ENCODE measurements at regions not wholly inside any gene's neighbourhood (a gene's known extent, or its start where the extent isn't known, plus 50 kb on each side); places are given as distances from the start of the nearest gene placed in this dataset.

DNA sequence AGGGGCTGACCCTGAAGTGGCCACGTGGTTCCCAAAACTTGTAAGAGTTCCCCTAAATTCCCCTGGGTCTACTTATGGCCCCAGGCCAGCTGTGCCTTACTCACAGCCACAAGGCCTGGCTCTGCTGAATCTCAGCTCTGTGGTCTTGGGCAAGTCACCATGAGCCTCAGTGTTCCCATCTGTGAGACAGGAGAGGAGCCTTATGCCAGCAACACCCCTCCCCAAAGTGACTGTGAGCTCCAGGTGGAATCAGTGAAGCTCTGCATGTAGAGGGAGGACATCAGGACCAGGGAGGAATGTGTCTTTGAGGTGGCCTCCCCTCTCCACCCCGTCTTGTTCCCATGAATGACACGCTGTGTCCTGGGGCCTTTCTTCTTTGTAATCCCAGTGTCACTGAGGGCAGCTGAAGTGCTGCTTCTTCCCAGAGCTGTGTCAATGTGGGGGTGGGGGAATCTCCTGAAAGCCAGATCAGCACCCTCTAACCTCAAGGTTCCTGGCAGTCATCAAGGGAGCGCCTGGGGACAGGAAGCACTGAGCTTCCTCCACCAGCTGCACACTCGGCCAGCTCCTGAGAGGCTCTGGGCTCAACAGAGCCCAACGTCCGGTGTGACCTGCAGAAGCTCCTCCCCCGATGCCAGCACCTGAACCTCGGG, 258.9 kb downstream of the UACA start:
- FAIRE-seq = no peak

DNA sequence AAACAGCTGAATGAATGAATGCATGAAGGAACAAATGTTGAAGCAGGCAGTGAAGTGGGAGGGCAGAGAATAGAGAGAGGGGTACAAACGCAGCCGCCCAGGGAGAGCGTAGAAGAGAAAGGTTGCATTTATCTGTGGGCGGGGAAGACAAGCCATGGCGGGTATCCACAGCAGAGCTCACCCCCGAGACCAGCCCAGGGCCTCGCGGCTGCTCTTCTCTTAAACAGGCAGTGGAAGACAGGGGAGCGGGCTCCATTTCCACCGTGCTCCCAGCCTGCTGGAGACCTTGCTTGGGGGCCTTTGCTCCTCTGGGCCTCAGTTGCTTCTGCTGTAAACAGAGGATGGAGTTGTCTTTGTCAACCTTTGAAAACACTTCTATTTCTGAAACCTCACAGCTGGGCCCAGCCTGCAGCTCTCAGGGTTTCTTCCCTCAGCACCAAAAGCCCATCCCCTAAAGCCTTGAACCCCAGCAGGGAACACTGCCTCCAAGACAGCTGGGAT, 259.5 kb downstream of the UACA start:
- FAIRE-seq = no peak

DNA sequence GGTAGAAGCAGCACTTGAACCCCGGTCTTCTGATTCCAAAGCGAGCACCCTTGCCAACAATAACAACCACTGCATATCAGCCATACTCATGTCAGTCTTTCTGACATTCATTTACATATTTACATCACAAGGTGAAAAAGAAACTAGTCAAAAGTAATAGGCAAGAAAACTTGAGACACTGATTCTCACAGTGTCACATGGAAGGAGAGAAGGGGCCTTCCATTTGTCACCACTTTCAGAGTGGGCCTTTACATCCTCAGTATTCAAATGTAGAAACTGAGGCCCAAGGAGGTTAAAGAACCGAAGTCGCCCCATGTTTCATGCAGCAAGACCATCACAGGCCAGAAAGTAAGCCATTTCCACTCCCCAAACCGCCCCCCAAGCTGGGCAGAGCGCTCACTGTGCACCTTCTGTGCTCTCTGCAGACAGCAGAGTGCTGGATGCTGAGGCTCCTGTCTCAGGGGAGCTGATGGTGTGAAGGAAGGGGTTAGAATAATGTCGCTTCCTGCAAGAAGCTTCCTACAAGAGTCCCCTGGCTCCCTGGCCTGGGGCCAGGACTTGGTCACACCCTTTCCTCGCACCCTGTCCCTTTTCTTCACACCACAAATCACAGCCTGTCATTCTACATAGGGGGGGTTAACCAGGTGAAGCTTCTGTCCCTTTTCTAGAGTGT, 260.1 kb downstream of the UACA start:
- no peak for FAIRE-seq

DNA sequence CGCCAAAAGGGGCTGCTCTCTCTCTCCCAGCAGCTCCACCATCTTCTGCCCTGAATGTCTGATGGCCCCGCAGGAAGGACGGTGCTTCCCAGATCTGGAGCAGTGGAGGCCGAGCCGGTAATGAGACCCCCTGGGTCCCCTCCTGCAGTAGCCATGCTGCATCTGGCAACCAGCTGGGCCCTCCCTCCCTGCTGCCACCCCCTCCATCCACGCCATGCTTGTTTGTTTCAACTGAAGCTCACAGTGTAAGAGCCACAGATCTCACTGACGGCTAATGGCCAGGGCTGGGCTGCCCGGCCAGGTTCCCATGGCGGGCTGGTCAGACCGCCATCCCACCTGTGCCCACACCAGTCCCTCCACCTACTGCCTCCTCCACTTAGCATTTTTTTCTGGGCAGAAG, 260.8 kb downstream of the UACA start:
- no peak for FAIRE-seq

DNA sequence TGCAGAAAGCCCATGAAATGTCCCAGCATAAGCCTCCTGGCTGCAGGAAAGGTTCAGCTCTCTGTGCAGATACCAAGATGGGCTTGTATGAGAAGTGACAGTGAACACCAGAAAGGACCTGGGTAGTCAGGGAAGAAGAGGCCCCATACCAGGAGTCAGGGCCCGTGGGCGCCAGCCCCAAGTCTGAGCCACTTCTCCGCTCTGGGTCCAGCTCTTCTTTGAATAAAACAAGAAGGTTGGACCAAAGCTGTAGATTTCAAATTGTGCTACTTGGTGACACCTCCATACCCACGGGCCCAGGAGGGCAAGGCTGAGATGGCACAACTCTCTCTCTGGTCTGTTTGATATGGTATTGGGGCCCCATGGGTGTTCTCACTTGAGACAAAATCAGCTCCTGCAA, 261.5 kb downstream of the UACA start:
- no peak for FAIRE-seq

DNA sequence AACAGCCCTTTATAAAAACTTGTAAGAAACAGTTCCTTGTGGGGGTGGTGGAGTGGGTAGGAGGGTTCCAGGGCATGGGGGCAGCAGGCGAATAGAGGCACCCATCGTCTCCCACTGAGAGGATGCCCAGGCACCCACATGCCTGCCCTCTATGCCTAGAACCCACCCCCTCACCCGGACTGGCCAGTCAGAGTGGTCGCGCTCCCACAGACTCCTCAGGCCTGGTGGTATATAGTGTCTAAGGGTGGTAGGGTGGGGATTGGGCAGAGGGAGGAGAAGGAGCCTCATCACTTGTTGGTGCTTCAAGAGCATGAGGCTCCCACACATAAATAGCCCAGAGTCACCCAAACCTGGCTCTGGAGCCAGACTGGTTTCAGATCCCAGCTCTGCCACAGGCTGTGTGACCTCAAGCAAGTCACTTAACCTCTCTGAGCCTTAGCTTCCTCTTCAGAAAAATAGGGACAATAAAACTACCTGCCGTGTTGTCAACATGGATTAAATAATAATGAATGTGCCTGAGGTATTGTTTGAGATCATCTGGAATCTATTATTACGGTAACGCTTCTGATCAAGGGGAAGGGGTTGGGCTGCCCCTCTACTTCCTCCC, 262.1 kb downstream of the UACA start:
- no peak for FAIRE-seq

DNA sequence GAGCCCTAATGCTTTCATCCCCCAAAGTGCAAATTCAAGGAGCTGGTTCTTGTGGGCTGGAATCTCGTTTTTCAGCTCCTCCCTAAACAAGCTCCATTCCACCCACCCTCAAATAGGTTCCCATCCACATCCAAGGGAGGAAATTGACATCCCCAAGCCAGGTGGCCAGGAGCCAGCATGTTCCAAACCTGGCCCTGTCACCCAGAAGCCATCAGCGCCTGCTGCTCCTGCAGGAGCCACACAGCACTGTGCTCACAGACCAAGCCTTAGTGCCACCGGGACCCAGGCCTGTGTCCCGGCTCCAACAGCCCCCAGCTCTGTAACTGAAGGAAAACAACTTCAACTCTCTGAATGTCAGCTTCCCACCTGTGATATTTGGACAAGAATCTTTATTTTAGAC, 263.6 kb downstream of the UACA start:
- FAIRE-seq = no peak

DNA sequence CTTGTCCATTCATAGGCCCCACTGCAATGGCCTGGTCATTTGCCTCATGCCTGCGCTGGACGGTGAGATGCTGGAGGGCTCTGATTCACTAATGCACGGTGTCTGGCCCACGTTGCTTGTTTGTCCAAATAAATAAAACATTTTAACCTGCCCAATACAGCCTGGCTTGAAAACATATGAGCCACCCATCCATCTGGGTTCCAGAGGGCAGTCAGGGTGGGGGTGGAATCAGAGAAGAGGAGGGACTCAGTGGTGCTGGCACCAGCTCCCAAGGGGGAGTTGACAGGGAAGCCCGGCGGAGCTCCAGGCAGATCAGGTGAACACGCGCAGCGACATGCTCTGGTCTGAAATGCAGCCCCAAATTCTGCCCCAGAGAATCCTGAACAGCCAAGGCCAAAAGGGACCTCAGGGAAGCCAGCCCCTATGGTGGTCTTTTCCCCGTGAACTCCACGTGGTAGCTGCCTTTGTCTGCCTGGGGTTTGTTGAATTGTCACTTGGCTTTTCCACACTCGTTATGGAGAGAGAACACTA, 265.2 kb downstream of the UACA start:
- no peak for FAIRE-seq

DNA sequence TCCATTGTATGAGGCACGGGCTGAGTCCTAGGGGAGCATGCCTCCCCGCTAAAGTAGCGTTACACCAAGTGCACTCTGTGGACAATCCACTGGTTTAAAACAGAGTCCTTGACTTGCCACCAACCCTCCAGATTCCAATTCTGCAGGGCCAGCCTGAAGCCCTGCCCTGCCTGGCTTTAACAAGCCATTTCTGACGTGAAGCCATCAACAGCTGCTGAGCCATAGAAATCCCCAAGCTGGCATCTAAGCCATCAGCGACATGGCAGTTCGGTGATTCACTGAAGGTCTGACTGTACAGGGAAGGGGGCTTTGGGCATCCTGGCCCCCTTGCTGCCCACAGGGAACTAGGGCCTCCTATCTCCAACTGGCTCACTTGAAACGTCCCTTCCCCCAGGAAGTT, 265.7 kb downstream of the UACA start:
- no peak for FAIRE-seq

DNA sequence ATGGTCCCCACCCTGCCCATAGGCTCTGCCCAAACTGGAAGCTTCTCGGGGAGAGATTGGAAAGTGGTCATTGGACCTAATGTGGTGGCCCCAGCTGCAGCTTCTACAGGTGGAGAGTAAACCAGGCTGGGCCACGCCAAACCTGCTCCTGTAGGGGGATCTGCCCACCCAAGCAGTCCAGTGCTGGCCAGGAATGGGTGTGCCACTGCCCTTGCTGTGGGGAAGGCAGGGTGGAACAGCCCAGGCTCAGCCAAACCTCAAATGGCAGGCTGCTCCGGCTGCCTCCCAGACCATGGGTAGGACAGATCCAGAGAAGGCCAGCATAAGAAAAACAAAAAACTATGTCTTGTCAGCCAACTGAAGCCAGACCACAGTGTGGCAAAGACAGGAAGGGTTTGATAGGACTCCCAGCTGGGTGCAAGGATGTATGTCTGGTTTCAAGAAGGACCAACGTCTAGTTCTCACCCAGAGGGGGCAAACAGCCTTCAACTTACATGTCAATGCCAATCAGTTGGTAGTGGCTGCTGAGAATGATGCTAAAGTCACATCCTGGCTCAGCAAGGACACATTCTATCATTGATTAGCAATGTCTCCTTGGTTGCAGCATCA, 267.3 kb downstream of the UACA start:
- FAIRE-seq = no peak

DNA sequence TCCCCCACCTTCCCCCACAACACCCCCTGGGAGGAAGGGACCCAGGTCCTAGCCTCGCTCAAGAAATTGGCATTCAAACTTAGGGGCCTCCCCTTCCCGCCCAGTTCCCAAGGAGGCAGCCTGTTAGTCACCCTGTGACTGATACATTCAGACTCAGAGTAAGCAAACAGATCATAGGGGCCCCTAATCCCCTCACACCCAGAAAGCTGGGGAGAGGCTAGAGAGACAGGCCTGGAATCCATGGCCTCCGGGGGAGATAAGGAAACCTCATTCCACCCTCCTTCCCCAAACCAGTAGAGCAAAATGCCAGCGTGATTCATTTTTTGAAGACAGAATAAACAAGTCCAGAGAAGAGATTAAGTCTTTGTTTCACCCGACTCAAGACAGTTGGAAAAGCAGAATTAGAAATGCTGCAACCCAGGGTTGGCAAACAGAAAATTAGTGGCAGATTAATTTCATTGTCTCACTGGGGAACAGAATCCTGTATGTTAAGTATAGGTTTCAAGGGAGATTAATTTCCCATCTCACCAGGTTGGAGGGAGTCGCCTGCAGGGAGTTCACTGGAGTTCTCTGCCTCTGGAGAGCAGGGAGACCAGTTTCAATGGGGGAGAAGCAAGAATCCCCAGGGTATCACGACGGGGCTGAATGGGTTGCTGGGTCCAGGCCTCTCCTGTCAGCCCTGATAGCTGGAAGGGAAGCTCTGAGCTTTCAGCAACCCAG, 268.3 kb downstream of the UACA start:
- FAIRE-seq = no peak

DNA sequence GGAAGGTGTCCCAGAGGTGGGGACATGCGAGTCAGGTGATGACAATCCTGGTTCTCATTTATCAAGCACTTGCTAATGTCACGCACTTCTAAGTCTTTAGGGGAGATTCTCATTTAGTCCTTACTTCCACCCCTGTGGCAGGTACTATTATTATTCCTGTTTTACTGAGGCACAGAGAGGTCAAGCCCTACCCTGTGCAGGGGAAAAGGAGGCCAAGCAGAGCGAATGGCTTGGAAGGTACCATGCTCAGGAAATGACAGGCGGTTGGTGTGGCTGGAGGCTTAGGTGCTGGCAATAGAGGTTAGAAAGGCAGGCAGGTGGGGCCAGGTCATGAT, 268.9 kb downstream of the UACA start:
- FAIRE-seq = no peak

DNA sequence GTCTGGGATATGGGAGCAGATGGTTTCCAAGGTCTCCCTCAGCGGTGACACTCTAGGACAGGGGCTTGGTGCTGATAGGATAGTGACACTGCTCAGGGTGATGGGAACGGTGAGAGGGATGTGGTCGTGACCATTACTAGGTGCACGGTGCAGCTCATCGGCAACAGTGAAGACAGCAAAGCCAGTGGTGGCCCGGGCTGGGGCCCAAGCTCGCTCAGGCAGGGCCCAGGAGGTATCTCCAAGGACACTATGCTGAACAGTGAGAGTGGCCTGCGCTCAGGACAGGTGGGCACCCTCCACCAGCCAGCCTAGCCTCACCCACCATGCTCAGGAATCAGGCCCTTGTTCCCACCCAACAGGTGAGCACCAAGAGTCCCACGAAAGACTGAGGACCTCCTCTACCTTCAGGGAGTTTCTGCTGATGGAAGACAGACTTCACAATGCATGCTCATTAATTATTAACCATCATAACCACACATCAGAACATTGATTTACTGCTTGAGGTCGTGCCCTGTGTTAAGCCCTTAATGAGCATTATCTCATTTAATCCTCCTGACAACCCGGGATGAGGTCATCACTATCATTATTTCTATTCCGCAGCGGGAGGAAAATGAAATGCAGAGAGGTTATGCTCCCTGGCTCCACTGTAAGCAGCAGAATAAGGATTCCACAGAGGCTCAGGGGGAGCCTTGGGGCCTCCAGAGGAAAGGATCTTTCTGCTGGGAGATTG, 269.4 kb downstream of the UACA start:
- FAIRE-seq = no peak

DNA sequence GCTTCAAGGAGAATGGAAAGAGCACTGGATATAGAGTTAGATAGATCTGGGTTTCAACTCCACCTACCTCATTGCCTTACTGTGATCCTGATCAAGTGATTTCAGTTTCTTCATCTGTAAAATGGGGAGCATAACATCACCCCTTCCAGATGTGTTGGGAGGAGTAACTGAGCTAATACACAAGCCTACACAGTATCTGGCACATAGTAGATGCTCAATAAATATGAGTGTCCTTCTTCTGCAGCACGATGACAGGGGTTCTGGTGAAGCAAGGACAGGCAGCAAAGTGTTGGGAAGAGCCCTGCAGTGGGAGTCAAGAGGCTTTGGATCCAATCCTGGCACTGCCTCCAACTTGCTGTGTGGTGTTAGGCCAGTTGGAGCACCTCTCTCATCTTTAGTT, 270.0 kb downstream of the UACA start:
- no peak for FAIRE-seq

DNA sequence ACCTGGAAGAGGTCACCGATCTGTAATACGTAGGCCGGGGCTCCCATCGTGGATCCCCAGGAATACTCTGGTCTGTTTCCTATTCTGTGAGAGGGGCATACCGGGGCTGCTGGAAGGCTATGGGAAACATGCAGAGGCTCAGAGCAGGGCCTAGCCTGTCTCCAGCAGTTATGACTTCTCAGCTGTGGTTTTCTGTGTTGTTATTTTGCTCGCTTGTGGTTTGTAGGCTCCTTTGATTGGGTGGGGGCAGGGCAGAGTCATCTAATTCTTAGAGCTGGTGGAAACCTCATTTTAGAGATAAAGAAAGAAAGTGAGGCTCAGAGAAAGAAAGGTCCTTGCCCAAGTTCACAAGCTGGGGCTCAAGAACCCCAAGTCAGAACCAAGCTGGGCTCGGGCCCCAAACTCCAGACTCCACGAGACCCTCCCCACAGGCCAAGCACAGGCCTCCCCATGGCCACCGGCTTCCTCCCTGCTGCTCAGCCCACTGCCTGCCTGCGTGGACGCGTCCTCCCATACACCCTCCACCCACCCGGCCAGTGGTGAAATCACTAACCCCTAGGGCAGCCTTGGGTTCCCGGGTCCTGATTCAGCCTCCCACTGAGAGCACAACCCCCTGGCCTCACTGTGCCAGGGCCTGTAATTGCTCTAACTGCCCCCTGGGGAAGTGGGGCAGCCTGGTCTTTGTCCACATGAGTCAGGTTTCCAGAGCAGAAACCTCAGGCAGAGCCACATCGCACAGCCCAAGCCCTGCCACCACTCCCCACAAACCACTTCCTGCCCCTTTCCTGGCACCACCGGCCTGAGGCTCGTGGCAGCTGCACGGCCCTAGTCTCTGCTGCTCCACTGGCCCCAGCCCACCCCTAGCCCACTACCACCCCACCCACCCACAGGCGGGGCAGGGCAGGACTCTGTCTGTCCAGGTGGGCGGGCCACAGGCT, 270.8 kb downstream of the UACA start:
- FAIRE-seq = no peak

DNA sequence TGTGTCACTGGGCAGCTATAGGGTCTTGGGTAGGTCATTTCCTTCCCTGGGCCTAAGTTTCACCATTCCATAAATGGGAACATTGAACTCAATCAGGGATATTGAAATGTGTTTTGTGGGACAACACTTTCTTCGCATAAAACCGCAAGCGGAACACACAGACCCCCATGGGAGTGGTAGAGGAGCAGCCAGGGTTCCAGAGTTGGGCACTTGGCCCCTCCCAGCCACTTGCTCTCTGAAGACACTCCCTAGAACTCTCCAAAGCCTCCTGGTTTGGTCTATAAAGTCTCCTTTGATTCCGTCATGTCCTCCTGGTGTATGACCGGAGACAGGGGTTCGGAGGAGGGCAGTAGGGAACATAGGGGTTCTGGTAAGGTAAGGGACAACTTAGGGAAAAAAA, 271.7 kb downstream of the UACA start:
- FAIRE-seq = no peak

DNA sequence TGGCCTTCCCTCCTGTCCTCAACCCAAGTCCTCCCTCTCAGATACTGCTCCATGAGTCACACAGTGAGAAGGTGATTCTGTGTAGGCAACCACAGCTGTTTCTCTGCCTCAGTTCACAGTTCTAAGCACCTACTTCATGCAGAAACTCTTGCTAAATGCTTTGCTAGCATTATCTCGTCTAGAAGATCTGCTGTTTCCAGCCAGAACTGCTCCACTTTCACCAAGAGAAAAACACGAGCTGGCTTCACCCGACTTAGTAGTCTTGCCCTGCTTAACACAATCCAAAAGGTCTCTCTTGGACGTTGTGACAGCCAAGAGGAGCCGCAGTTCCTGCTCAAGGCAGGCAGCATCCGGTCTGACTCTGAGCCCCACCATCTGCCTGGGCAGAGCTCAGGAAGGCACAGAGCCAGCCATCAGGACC, 272.1 kb downstream of the UACA start:
- no peak for FAIRE-seq

DNA sequence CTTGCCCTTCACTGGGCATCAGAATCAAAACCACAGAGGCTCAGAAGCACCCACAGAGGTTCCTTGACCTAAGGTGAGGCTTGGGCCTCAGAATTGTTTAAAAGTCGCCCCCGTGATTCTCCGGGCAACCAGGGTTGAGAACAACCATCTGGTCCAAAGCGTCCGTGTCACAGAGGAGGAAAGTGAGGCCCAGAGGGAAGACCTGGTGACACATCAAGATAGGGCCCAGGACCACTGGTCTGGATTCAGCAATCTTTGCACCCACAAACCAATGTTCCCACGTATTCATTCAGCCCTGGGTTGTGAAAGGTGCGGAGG, 272.6 kb downstream of the UACA start:
- FAIRE-seq = no peak

DNA sequence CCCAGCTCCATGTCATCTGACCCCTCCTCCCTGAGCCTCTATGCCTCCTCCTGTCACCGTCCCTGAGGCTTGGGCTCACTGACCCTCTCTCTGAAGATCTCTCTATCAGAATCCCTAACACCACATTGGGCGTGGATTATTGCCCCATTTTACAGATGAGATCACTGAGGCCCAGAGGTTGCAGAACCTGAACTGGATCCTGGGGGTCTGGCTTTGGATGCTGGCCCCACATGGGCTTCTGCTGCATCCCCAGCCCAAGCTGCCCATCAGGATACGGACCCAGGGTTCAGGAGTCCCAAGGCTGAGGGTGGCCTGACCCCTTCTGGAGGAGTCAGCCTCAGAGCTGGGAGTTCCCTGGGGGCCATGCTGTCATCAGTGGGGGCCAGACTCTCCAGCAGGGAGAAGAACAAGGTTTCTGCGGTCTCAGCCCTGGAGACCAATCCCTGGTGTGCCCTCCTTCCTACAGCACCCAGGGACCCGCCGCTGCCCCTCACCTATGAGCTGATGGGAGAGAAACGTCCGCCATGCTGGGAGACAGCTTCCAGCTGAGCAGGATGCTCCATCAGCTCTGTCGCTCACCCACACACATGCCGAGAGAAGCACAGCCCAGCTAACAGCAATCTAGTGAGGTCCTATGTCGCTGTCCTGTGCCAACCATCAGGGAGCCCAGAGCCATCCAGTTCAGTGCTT, 273.1 kb downstream of the UACA start:
- no peak for FAIRE-seq

DNA sequence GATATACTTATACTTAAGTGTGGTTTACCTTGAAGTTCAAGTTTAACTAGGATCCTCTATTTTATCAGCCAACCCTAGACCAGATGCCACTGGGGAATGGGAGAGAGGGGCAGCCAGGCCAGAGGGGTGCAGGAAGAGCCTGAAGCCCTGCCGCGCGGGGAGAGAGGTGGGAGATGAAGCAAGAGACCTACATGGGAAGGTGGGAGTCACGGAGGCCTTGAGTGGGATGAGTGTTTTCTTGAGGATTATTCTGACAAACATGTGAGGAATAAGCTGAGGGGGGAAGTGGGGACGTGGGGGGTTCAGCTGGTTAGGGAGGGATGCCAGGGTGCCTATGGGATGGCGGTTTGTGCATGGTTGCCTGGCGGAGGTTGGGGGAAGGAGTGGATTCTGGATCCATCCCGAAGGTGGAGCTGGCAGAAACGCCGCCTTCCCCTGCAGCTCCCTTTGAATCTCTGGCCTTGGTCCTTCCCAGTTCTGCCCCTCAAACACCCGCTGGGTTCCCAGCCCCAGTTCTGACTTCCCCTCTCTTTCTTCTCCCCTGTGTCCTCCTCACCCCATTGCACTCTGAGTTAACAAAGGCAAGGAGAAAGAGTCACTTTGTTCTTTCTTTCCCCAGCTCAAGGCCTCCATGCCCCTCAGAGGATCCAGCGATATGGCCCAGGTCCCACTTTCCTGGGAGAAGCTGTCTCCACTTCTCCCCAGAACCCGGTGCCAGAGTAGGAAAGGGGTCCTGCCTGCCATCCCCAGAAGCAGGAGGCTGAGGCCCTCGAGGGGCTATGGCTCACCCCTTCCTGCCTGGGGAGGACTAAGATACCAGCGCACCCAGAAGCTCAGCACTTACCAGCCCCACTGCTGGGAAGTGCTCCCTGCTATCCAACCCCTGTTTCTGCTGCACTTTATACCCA, 274.2 kb downstream of the UACA start:
- FAIRE-seq = no peak
